T-helper 17 cell (primary cell): ENCODE measurements at regions not wholly inside any gene's neighbourhood (a gene's known extent, or its start where the extent isn't known, plus 50 kb on each side); places are given as distances from the start of the nearest gene placed in this dataset.
A peak's percentile ranks its signal among the peaks of the same experiment; 100 is the strongest.
"Not testable (repeated sequence)": the region's sequence is repeated elsewhere in the genome, so short reads cannot be mapped to it uniquely, and the experiment has no call there.

Experiments used
- ATAC-seq: fragments of 150-1000 bp; cut with Tn5 transposase; 2 replicates; pipeline ENCODE4 v1.10.0; 2021; ENCODE audit warnings: mild to moderate bottlenecking, moderate library complexity
- DNase-seq, 3 donors: peaks; one replicate each; pipeline versions ENCODE4 v3.0.0 to v3.0.0-alpha.2; 2020 to 2021
- H3K9me3 ChIP-seq: one replicate; pipeline ENCODE4 v1.7.0; 2013; ENCODE audit warnings: low read length, mild to moderate bottlenecking; ENCODE audit not compliant: control insufficient read depth, poor library complexity, severe bottlenecking
- H3K27ac Mint-ChIP-seq: one replicate; pipeline ENCODE4 v1.8.0; 2022; ENCODE audit warnings: mild to moderate bottlenecking, moderate library complexity, mixed read lengths
- H3K27me3 Mint-ChIP-seq: one replicate; pipeline ENCODE4 v1.8.0; 2022; ENCODE audit warnings: mixed read lengths
- H3K36me3 Mint-ChIP-seq: one replicate; pipeline ENCODE4 v1.8.0; 2022; ENCODE audit warnings: low read depth, mixed read lengths
- H3K4me1 Mint-ChIP-seq: one replicate; pipeline ENCODE4 v1.8.0; 2022; ENCODE audit warnings: mild to moderate bottlenecking, mixed read lengths
- H3K4me3 Mint-ChIP-seq: one replicate; pipeline ENCODE4 v1.8.0; 2022; ENCODE audit warnings: mild to moderate bottlenecking, moderate library complexity, mixed read lengths

DNA sequence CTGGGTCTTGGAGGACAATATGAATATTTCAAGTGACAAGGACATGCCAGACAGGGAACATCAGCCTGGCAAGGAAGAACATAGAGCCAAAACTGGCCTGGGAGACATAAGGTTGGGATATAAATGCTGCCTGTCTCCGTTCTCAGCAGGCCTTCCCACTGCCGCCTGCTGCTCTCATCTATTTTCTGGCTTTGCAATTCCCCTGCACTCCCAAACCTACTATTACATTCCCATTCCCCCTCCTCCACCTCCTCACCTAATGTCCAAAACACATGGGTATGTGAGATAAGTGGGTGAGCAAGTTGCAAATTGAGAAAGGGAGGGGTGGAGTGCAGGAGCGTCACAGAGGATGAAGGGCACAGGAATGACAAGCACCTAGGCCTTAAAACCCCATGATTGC lies 244.3 kb upstream of the CDH8 start:
- H3K9me3 ChIP-seq = peaks cover 4% of the 10 kb centered on the region
- Mint-ChIP-seq H3K4me1 (no peaks in the 10 kb centered on the region), H3K4me3 (no peak overlapping the region), H3K36me3 (no peaks in the 10 kb centered on the region), H3K27me3 (no peaks in the 10 kb centered on the region), H3K27ac (no peak overlapping the region)
- DNase-seq (no peak), ATAC-seq (no peak)

- ATAC-seq = no peak
- Mint-ChIP-seq H3K27ac (no peak overlapping the region), H3K36me3 (no peaks in the 10 kb centered on the region), H3K4me1 (no peaks in the 10 kb centered on the region), H3K4me3 (no peak overlapping the region), H3K27me3 (no peaks in the 10 kb centered on the region)
- peaks cover 4% of the 10 kb centered on the region for H3K9me3 ChIP-seq
- no peak for DNase-seq
Observed at GRCh38 chr16:62277942-62278341, 241.7 kb upstream of the CDH8 start.

DNA sequence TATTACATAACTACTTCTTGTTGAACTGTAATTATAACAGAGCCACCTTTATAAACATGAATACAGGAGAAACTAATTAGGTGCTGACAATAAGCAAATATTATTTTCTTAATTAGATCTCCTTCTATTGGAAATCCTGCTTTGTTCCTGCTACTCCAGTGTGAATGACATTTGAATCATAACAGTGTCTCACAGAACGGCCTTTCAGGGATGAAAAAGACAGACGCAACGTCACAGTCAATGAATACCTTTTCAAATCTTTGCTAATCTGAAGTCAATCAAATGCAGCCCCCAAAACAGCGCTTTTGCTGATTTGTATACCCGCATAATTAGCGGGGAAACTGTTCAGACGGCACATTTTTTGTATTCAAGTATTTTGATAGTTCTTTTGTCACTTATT lies 240.4 kb upstream of the CDH8 start:
- DNase-seq (no peak), ATAC-seq (no peak)
- Mint-ChIP-seq H3K27ac (no peak overlapping the region), H3K4me1 (no peaks in the 10 kb centered on the region), H3K4me3 (no peak overlapping the region), H3K27me3 (no peaks in the 10 kb centered on the region), H3K36me3 (no peaks in the 10 kb centered on the region)
- H3K9me3 ChIP-seq = peaks cover 4% of the 10 kb centered on the region

DNA sequence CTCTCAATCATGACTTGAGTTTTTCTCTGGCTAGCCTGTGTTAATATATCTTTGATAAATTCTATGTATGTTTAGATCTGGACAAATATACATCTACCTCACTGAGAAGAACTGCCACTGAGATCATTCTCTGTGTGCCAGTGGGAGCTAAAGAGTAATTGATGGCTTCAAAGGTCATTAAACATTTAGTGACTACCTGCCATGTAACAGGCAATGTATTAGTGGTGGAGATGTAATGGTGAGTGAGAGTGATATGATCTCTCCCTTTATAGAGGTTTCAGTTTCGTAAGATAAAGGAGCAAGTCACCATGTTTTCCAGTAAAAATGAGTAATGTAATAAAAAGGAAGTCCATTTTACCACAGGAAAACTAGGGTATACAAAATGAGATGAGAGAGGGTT lies 235.8 kb upstream of the CDH8 start:
- ATAC-seq (no peak), DNase-seq (no peak)
- H3K9me3 ChIP-seq = peaks cover under 1% of the 10 kb centered on the region
- no peak overlapping the region for H3K27ac Mint-ChIP-seq
- no peak overlapping the region for H3K4me3 Mint-ChIP-seq
- no peaks in the 10 kb centered on the region for H3K4me1 Mint-ChIP-seq
- H3K36me3 Mint-ChIP-seq = no peaks in the 10 kb centered on the region
- H3K27me3 Mint-ChIP-seq = no peaks in the 10 kb centered on the region

GRCh38 chr16:62261760-62262159 lies 225.5 kb upstream of the CDH8 start:
- Mint-ChIP-seq H3K27me3 (no peaks in the 10 kb centered on the region), H3K4me3 (no peak overlapping the region), H3K4me1 (no peaks in the 10 kb centered on the region), H3K36me3 (no peaks in the 10 kb centered on the region), H3K27ac (no peak overlapping the region)
- no peak for ATAC-seq
- DNase-seq = no peak
- H3K9me3 ChIP-seq = no peaks in the 10 kb centered on the region

GRCh38 chr16:62258931-62259435 lies 222.7 kb upstream of the CDH8 start:
- H3K27me3 Mint-ChIP-seq, H3K4me3 Mint-ChIP-seq: not testable (repeated sequence)

DNA sequence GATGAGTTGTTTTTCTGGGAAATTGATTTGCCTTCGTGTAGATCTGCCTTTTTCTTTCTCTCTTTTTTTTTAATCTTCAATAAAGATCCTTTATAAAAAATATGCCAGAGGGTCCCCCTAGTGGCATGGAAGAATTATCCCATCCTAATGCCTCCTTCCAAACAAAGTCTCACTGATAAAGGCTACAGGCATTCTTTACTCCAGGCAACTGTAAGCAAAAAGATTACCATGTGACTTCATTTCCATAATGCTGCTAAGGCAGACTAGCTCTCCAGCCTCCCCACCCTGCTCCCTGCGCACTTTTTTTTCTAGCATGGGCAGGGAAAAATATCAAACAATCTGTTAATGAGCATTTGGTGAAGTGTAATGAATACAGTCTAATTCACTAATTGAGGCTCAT lies 220.2 kb upstream of the CDH8 start:
- no peak for DNase-seq

More at GRCh38 chr16:62258931-62259435, 222.7 kb upstream of the CDH8 start:
- not testable (repeated sequence) for H3K9me3 ChIP-seq, H3K4me1 Mint-ChIP-seq, ATAC-seq, H3K27ac Mint-ChIP-seq, DNase-seq, H3K36me3 Mint-ChIP-seq

DNA sequence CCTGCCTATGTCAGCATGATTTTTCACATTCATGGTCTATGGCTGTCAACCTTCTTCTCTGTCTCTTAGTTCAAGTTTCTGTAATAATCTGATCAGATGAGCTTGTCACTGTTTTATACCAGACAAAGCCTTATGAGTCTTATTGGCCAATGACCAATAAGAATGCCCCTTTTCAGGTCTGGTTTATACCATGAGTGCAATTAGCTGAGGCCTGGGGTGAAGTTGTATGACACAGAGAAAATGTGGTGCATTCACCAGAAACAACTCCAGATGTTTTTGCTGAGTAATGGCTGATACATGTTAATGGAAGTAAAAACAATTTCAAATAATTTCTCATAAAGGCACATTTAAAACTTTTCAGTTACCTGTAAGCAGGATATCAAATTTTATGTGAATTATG lies 218.6 kb upstream of the CDH8 start:
- no peaks in the 10 kb centered on the region for H3K27me3 Mint-ChIP-seq
- H3K9me3 ChIP-seq = no peaks in the 10 kb centered on the region

More for the DNA sequence above, 220.2 kb upstream of the CDH8 start:
- H3K27ac Mint-ChIP-seq = no peak overlapping the region
- ATAC-seq = no peak
- no peaks in the 10 kb centered on the region for H3K27me3 Mint-ChIP-seq
- H3K9me3 ChIP-seq = no peaks in the 10 kb centered on the region
- no peaks in the 10 kb centered on the region for H3K4me1 Mint-ChIP-seq
- H3K4me3 Mint-ChIP-seq = no peak overlapping the region
- no peaks in the 10 kb centered on the region for H3K36me3 Mint-ChIP-seq

DNA sequence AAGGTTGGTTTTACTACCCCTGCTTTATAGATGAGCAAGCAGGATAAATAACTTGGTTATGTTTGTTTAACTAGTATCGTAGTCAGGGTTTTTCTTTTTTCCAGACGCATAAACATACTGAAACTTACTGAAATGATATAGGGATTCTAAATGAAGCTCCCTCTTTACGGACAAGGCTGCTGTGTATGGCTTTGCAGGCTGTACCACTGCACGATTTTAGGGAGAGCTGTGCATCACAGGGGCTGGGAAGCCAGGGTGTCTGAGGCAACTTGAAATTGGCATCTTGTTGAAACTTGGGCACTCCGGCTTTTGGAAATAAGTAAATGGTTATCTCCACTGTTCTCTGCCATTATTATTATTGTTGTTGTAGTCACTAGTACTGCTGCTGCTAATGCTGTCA lies 218.1 kb upstream of the CDH8 start:
- ATAC-seq = no peak
- H3K4me1 Mint-ChIP-seq = no peaks in the 10 kb centered on the region
- H3K27me3 Mint-ChIP-seq = no peaks in the 10 kb centered on the region

More for the DNA sequence above, 218.6 kb upstream of the CDH8 start:
- no peak overlapping the region for H3K27ac Mint-ChIP-seq
- DNase-seq = no peak
- H3K4me3 Mint-ChIP-seq = no peak overlapping the region
- H3K4me1 Mint-ChIP-seq = no peaks in the 10 kb centered on the region
- H3K36me3 Mint-ChIP-seq = no peaks in the 10 kb centered on the region
- no peak for ATAC-seq

DNA sequence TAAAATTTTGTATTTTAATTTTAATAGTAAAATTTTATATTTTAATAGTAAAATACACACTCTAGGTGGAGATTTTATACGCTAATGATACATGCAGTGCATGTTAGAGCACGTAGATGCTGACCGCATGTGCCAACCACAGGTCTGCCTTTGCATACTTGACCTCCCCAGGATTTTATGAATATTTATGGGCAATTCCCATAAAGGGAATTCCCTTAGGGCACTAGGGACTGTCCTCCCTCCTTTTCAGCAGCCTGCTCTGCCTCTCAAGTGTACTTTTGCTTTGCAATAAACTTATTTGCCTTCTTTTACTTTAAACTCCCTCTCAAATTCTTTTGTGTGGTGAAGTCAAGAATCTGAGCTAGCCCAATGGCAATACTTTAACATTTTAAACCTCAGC lies 217.7 kb upstream of the CDH8 start:
- ATAC-seq = no peak
- DNase-seq = no peak

More for the DNA sequence above, 218.1 kb upstream of the CDH8 start:
- H3K36me3 Mint-ChIP-seq = no peaks in the 10 kb centered on the region
- DNase-seq = no peak
- H3K27ac Mint-ChIP-seq = no peak overlapping the region
- H3K9me3 ChIP-seq = no peaks in the 10 kb centered on the region
- no peak overlapping the region for H3K4me3 Mint-ChIP-seq

GRCh38 chr16:62249069-62249468 lies 212.8 kb upstream of the CDH8 start:
- no peak for ATAC-seq
- no peak overlapping the region for H3K27ac Mint-ChIP-seq
- no peaks in the 10 kb centered on the region for H3K9me3 ChIP-seq
- H3K4me1 Mint-ChIP-seq = no peaks in the 10 kb centered on the region
- DNase-seq = no peak
- H3K4me3 Mint-ChIP-seq = no peak overlapping the region
- H3K36me3 Mint-ChIP-seq = no peaks in the 10 kb centered on the region
- no peaks in the 10 kb centered on the region for H3K27me3 Mint-ChIP-seq

More for the DNA sequence above, 217.7 kb upstream of the CDH8 start:
- Mint-ChIP-seq H3K27me3 (no peaks in the 10 kb centered on the region), H3K27ac (no peak overlapping the region), H3K4me3 (no peak overlapping the region), H3K4me1 (no peaks in the 10 kb centered on the region), H3K36me3 (no peaks in the 10 kb centered on the region)
- no peaks in the 10 kb centered on the region for H3K9me3 ChIP-seq

GRCh38 chr16:62240722-62241121 lies 204.5 kb upstream of the CDH8 start:
- H3K36me3 Mint-ChIP-seq = no peaks in the 10 kb centered on the region
- no peak overlapping the region for H3K27ac Mint-ChIP-seq
- no peak overlapping the region for H3K4me3 Mint-ChIP-seq
- no peaks in the 10 kb centered on the region for H3K27me3 Mint-ChIP-seq
- no peaks in the 10 kb centered on the region for H3K4me1 Mint-ChIP-seq
- ATAC-seq (no peak), DNase-seq (no peak)
- H3K9me3 ChIP-seq = no peaks in the 10 kb centered on the region

DNA sequence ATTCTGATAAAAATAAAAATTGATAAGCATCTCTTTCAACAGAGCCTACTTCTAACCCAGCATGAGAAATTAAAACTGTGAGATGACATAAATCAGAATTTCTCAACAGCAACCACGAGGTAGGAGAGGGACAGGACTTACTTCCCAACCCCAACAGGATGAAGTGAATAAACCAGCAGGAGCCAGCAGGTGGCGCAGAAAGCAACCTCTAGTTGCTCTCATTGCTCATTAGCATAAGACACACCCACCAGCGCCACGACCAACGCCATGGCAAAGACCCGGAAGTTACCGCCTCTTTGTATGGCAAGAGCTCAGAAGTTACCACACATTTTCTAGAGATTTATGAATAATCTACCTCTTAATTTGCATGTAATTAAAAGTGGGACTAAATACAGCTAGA lies 189.4 kb upstream of the CDH8 start:
- Mint-ChIP-seq H3K4me3 (no peak overlapping the region), H3K4me1 (no peaks in the 10 kb centered on the region), H3K27me3 (no peaks in the 10 kb centered on the region), H3K36me3 (no peaks in the 10 kb centered on the region), H3K27ac (no peak overlapping the region)
- peaks cover 3% of the 10 kb centered on the region for H3K9me3 ChIP-seq
- ATAC-seq (peak; percentile 59), DNase-seq (peak in 2 of 3 donors; percentile 5 to 11)

DNA sequence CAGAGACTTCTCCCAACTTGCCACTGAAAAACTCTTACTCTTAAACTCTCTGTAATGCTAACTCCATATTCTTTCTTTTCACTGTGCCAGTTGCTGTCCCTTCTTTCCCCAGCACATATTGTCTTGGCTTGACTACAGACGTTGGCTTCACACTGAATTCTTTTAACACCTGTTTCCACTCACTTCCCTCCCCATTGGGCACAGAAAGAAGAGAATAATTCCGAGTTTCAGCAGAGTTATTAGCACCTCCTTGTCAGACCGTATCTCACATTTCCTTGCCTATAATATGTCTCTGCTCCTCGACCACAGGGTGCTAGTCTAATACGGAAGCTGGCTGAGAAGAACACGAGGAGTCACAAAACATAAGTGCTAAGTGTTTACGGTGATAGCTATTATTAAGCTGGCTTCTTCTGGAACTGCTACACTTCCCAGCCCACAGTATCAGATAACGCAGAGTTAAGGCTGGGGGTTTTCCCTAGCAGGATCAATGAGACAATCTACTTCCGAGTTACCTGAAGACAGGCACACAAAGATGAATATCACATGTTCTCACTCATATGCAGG lies 188.5 kb upstream of the CDH8 start:
- H3K4me3 Mint-ChIP-seq = no peak overlapping the region
- H3K36me3 Mint-ChIP-seq = no peaks in the 10 kb centered on the region
- no peaks in the 10 kb centered on the region for H3K27me3 Mint-ChIP-seq
- peaks cover 3% of the 10 kb centered on the region for H3K9me3 ChIP-seq
- DNase-seq = no peak
- H3K27ac Mint-ChIP-seq = no peak overlapping the region
- ATAC-seq = no peak
- no peaks in the 10 kb centered on the region for H3K4me1 Mint-ChIP-seq
